PFSK-1 (cell line): ENCODE measurements at regions not wholly inside any gene's neighbourhood (a gene's known extent, or its start where the extent isn't known, plus 50 kb on each side); places are given as distances from the start of the nearest gene placed in this dataset.

Source experiments
- FOXP2 ChIP-seq: optimal IDR thresholded peaks from 2 replicates; pipeline ENCODE3; 2011; ENCODE audit warnings: borderline replicate concordance, control low read depth, inconsistent platforms; ENCODE audit not compliant: insufficient read depth; ENCODE audit errors: extremely low read length, extremely low read depth
- POLR2AphosphoS5 ChIP-seq: IDR thresholded peaks from 2 replicates; pipeline ENCODE4 v1.6.1; 2012; ENCODE audit warnings: low read depth, mild to moderate bottlenecking, control low read depth, low read length, moderate library complexity
- SIN3A ChIP-seq: IDR thresholded peaks from 2 replicates; pipeline ENCODE4 v1.6.1; 2012; ENCODE audit warnings: mild to moderate bottlenecking, low read length, moderate library complexity, borderline replicate concordance; ENCODE audit not compliant: insufficient read depth
- TAF1 ChIP-seq: IDR thresholded peaks from 2 replicates; pipeline ENCODE4 v1.6.1; 2012; ENCODE audit warnings: low read length, control low read depth, borderline replicate concordance; ENCODE audit not compliant: insufficient read depth
- TF ChIP-seq, protein P1 (sequence below), 2 experiments: IDR thresholded peaks; 2 replicates each; pipeline versions ENCODE4 v1.6.1 to v1.8.0; 2011 to 2012; ENCODE audit warnings: low read depth in 2 of 2, low read length in 2 of 2, control low read depth in 1 of 2, inconsistent platforms in 1 of 2, mild to moderate bottlenecking in 1 of 2, moderate library complexity in 1 of 2; ENCODE audit not compliant: insufficient read depth in 1 of 2

DNA sequence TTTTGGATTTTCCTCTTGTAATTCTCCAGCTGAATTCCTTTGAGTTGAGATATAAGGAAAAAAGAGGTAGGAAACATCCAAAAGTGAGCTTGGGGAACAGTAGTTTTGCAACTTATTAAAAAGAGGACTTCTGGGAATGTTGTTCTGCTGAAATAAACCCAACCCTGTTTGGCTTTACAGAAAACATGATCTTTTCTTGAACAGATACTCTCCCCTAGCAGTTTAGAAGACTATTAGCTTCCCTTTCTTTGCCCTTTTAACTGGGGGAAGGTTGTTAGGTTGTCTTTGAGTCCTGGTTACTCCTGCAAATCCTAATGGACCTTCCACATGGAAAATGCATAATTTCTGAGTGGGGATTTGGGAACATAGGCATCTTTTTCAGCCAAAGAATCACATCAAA is 168.7 kb upstream of the RPS23 start:
- TF ChIP-seq, protein P1, sequence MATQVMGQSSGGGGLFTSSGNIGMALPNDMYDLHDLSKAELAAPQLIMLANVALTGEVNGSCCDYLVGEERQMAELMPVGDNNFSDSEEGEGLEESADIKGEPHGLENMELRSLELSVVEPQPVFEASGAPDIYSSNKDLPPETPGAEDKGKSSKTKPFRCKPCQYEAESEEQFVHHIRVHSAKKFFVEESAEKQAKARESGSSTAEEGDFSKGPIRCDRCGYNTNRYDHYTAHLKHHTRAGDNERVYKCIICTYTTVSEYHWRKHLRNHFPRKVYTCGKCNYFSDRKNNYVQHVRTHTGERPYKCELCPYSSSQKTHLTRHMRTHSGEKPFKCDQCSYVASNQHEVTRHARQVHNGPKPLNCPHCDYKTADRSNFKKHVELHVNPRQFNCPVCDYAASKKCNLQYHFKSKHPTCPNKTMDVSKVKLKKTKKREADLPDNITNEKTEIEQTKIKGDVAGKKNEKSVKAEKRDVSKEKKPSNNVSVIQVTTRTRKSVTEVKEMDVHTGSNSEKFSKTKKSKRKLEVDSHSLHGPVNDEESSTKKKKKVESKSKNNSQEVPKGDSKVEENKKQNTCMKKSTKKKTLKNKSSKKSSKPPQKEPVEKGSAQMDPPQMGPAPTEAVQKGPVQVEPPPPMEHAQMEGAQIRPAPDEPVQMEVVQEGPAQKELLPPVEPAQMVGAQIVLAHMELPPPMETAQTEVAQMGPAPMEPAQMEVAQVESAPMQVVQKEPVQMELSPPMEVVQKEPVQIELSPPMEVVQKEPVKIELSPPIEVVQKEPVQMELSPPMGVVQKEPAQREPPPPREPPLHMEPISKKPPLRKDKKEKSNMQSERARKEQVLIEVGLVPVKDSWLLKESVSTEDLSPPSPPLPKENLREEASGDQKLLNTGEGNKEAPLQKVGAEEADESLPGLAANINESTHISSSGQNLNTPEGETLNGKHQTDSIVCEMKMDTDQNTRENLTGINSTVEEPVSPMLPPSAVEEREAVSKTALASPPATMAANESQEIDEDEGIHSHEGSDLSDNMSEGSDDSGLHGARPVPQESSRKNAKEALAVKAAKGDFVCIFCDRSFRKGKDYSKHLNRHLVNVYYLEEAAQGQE (IDR thresholded peaks at IDR 0.05; ENCODE audit: insufficient read depth in 1 of 2, low read depth in 2 of 2, low read length in 2 of 2): no peak
- TF ChIP-seq FOXP2 (no peak), TAF1 (no peak), POLR2AphosphoS5 (no peak), SIN3A (no peak)

DNA sequence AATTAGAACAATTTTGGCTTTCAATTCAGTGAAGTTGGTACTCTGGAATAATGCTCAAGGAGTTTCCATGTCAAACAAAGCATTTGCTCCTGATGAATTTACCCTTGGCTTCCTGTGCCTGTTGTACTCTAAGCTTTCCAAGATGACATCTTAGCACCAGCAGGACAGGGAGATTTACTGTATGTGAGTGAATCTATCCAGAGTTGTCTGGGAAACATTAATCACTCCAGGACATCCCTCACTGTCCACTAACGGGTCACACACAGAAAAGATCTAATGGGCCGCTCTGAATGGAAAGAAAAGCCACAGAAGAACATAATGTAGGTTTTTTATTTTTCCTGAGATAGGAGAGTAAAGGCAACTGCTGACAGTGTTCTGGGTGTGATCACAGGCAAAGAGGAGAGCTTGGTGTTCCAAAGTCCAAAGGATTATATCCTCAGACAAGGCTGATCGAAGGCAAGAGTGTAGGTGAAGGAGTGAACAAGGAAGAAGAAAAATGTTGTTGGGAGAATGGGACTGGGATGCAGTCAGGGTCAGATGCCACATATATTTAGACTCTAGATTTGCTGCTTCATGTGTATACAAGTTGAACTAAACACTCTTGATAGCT is 167.7 kb upstream of the RPS23 start:
- no peak for TF ChIP-seq POLR2AphosphoS5
- TF ChIP-seq TAF1: no peak
- TF ChIP-seq SIN3A: no peak
- TF ChIP-seq, protein P1 (IDR thresholded peaks at IDR 0.05; ENCODE audit: insufficient read depth in 1 of 2, low read depth in 2 of 2, low read length in 2 of 2): no peak
- TF ChIP-seq FOXP2: no peak

DNA sequence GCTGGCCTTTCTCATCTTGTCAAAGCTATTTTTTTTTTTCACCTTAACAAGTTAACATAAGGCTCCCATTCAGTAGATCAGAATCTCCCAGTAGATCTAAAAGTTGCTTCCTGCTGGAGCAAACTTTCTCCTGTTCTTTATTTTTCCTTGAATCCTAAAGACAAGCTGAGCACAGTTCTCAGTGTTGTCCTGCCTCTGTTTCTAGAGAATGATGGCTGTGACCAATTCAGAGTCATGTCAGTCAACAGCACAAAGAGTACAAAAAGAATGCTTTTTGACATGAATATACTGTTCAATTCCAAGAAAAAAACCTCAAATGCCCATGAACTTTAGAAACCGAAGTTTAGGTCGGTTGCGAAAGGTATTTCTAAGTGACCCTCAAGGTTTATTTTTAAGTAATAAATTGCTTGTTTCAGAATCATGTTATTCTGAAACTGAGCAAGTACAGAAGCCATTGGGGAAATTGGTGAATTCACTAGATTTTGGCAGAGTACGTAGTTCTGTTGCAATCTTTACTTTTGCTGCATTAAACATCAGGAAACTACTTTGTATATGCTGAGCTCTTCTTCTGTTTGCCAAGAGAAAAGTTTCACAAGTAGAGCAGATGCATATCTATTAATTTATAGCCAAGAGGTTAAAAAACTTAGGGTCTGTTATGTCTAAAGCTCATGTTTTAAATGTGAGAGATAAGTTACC is 161.7 kb upstream of the RPS23 start:
- no peak for TF ChIP-seq FOXP2
- no peak for TF ChIP-seq SIN3A
- TF ChIP-seq, protein P1 (IDR thresholded peaks at IDR 0.05; ENCODE audit: insufficient read depth in 1 of 2, low read depth in 2 of 2, low read length in 2 of 2): no peak
- TF ChIP-seq TAF1: no peak
- no peak for TF ChIP-seq POLR2AphosphoS5

DNA sequence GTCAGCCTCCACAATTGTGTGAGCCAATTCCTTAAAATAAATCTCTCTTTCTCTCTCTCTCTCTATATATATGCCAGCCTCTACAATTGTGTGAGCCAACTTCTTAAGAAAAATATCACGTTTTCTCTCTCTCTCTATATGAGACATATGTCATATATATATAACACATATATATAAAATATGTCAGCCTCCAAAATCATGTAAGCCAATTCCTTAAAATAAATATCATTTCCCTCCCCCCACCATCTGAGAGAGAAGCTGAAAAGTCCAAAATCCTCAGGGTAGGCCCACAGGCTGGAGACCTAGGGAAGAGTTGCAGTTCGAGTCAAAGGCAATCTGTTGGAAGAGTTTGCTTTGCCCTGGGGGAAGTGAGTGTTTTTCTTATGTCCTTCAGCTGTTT is 158.1 kb upstream of the RPS23 start:
- TF ChIP-seq POLR2AphosphoS5: no peak
- TF ChIP-seq FOXP2: no peak
- TF ChIP-seq, protein P1 (IDR thresholded peaks at IDR 0.05; ENCODE audit: insufficient read depth in 1 of 2, low read depth in 2 of 2, low read length in 2 of 2): no peak
- no peak for TF ChIP-seq SIN3A
- TF ChIP-seq TAF1: no peak
